ENCODE measurements at regions not wholly inside any gene's neighbourhood (a gene's known extent, or its start where the extent isn't known, plus 50 kb on each side); places are given as distances from the start of the nearest gene placed in this dataset.

DNA sequence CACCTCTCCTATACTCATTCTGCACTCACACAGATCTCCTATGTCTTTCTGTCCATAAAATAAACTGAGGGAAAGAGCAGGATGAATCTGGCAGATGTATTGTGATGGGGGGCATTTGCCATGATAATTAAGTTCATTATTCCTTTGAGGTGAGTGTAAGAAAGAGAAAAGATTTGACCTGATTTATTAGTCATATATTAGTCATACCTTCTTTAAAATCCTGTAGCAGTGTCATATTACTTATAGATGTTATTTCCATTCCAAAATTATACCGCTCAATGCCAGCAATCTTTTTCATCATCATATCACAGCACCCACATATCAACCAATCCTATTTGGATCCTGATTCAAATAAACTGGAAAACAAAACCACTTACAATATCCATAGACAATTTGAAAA is 733.3 kb upstream of the SLC35B3 start:
- TF ChIP-seq, protein P1, sequence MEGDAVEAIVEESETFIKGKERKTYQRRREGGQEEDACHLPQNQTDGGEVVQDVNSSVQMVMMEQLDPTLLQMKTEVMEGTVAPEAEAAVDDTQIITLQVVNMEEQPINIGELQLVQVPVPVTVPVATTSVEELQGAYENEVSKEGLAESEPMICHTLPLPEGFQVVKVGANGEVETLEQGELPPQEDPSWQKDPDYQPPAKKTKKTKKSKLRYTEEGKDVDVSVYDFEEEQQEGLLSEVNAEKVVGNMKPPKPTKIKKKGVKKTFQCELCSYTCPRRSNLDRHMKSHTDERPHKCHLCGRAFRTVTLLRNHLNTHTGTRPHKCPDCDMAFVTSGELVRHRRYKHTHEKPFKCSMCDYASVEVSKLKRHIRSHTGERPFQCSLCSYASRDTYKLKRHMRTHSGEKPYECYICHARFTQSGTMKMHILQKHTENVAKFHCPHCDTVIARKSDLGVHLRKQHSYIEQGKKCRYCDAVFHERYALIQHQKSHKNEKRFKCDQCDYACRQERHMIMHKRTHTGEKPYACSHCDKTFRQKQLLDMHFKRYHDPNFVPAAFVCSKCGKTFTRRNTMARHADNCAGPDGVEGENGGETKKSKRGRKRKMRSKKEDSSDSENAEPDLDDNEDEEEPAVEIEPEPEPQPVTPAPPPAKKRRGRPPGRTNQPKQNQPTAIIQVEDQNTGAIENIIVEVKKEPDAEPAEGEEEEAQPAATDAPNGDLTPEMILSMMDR (IDR thresholded peaks at IDR 0.05) = no peak
- TF ChIP-seq POLR2AphosphoS5 (IDR thresholded peaks at IDR 0.05; ENCODE audit: low read depth, low read length) = no peak

Measured in Panc1 (cell line).